DND-41 (cell line): ENCODE measurements at regions not wholly inside any gene's neighbourhood (a gene's known extent, or its start where the extent isn't known, plus 50 kb on each side); places are given as distances from the start of the nearest gene placed in this dataset.
"Not testable (repeated sequence)": the region's sequence is repeated elsewhere in the genome, so short reads cannot be mapped to it uniquely, and the experiment has no call there.

Source experiments
- CTCF ChIP-seq: IDR thresholded peaks from 2 replicates; pipeline ENCODE4 v1.5.1; 2012; ENCODE audit warnings: borderline replicate concordance, low read length, moderate library complexity, mild to moderate bottlenecking; ENCODE audit not compliant: poor library complexity, severe bottlenecking; ENCODE audit errors: extremely low read depth
- EZH2 ChIP-seq: IDR thresholded peaks from 3 replicates; pipeline ENCODE4 v1.6.1; 2012; ENCODE audit warnings: borderline replicate concordance, low read depth, mild to moderate bottlenecking, moderate library complexity, low read length, inconsistent platforms; ENCODE audit not compliant: severe bottlenecking

GRCh38 chr2:161505466-161505865 lies 89.4 kb downstream of the TBR1 start:
- TF ChIP-seq CTCF, EZH2: not testable (repeated sequence)
